HG03439 (cell line): ENCODE measurements at regions not wholly inside any gene's neighbourhood (a gene's known extent, or its start where the extent isn't known, plus 50 kb on each side); places are given as distances from the start of the nearest gene placed in this dataset.

Experiments used
- ATAC-seq: cut with Tn5 transposase; IDR thresholded peaks from one replicate; pipeline ENCODE4 v1.9.1; 2021; ENCODE audit warnings: mild to moderate bottlenecking, moderate library complexity; ENCODE audit not compliant: unreplicated experiment

DNA sequence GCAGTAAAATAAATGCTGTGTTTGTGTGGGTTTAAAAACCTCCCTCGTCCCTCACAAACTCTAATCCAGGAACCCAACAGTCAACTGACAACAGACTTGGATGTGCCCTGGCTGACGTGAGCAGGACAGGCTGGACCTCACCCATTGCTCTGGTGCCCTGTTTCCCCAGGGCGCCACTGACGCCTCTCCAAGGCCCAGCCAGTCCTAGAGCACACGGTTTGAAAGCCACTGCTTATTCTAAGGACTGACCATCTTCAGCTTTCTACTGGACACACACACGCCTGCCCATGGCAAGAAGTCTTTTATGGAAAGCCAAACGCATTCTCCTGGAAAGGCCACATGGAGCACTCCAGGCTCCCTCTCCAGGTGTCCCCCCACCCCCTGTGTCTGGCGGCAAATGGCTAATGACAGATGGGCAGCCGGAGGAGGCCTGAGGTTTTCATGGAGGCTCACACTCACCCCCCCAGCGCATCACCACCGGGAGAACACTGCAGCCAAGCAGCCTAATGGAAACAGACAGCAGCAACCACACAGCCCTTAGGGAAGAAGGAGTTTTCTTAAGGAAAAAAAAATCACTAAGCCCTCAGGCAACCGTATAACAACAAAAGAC, 319.2 kb downstream of the SOX9 start:
- no peak for ATAC-seq

DNA sequence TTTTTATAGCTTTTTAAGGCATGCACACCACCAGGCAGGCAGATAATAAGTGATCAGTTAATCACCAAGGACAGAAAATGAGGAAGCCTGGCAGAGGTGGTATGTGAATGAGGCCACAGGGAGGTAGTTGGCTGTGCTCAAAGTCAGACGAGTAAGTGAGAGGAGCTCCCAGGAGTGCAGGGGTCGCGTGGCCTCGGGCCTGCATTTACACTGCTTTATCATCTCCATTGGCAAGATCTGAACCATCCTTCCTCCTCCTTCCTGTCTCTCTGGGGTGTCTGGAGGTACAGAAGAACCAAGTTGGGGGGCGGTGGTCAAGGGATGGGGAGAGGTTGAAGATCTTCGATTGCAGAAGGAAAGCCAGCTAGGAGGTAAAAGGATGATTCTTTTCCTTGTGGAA, 320.1 kb downstream of the SOX9 start:
- no peak for ATAC-seq

DNA sequence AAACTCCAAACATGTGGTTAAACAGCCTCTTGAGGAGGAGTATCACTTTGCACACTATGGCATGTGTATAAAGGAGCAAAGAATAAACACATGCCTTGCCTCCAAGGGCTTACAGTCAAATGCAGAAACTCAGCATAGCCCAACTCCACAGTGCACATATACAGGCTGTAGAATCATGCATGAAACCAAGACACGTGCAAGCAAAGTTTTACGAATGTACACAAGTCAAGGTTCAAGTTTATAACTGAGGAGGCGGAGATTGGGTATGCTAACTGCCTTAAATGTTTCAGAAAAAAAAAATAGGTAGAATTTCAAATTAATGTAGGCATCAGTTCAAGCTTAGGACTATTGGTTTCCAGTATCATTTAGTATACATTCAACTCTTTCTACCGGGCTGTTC, 321.1 kb downstream of the SOX9 start:
- no peak for ATAC-seq

DNA sequence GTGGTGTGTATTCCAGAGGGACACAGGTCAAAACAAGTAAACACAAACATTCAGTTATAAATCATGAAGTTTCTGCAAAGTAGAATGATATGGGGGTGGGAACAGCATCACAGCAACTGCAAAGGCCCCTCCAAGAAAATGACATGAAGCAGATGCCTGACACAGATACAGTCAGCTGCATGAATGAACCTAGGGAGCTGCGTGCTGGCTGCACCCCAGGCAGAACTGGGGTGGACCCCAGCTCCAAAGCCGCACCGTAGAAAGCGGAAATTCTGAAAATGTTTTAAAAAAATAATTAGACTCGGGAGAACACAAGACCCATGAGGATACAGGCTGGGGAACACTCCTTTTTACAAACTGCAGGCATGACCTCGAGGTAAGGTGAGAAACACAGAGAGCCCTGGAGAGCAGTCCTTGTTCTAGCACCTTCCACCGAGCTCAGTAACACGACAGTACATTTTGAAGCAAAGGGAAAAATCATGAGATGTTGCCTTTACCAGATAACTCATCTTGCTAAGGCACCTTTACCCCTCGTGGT, 323.8 kb downstream of the SOX9 start:
- no peak for ATAC-seq

DNA sequence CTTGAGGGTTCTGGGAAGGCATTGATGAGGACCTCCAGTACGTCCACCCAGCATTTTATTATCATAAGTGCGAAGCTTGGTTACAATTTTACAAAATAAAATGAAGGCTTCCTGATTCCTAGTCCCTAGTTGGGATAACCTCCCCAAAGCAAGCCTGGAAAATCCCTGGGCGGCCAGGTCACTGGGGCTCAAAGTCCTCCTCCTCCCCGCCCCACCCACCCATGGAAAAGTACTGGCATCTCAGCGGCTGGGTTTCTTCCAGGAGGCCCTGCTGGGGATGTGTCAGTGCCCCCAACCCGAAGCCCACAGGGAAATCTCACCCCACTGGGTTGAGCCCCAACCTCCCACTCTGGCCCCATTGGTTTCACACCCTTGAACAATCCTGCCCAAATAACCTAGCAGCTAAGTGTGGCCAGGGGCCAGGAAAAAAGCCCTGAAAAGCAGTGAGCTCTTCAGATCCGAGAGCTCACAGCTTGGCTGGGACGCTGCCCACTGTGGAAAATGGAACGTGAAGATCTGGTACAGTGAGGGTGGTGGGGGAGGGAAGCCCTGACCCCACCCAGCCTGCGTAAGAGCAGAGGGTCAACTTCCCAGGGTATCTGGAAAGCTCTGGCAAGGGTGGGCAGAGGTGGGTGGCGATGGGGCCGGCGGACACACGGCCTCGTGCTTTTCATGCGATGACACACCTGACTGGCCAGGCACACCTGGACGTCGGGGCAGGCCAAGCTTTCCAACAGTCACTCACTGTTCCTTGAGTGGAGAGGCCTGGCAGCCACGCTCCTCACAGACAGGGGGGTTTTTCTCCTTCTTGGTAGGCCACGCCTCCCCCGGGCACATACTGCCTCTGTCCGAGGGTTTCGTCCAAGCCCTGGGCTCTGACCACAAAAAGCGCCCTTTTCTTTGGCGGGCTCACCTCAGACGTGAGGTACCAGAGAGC, 324.5 kb downstream of the SOX9 start:
- no peak for ATAC-seq

DNA sequence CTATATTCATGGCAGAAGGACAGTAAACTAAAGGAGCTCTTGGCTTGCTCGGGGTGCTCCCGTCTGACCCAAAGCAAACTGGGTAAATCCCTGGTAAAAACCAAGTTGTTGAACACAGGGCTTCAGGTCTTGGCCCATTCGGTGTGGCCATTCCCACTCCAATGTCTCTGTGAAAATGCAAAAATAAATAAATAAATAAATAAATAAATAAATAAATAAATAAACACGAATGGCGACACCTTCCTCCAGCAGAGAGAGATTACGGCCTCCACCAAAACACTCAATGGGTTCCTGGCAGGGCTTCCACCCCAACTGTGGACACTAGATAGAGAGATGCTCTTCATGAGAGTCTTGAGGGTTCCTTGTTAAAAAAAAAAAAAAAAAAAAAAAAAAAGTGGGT, 325.3 kb downstream of the SOX9 start:
- ATAC-seq, result no peak

DNA sequence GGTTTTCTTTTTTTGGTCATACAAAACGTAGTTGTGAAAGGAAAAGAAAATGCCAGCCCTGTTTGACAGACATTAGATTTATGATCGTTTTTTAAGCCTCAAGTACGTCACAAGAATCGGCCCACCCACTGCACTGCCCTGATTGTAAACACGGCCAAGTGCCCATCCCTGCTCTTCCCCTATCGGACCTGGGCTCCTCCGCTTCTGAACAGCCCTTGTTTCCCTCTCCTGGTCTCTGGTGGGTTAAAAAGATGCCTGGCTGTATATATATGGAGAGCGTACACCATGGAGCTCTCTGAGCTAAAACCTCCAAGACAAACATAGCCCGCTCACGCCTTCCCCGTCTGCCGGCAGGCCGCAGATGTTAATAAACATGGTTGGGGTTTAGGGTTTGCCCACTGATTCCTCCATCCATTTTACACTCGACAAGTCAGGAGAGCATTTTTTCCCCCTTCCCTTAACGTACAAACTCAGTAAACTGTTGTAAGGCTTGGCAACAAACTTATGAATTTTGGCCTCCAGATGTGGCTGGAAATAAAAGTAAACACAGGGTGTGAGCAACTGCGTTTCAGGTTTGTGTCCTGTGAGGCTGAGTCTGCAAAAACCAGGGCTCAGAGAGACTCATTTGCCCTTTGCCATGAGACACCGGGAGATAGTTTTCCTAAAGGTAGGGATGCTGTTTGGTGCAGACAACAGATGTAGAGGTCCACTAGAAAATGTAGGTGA, 325.9 kb downstream of the SOX9 start:
- no peak for ATAC-seq

DNA sequence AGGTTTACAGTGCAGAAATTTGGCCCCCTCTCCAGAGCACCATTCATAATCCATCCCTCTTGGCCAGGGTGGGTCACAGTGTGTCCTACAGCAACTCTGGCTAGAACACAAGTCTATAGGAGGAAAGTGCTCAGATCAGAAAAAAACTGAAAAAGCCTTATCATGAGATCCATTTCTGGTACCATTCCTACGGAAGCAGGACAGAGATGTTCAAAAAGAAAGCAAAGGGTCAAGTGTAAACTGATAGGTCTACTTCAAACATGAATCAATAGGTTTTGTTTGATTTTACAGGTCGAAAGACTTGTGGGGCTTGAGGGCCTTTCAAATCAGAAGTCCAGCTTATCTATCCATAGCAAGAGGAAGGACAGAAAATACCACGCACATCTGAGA, 326.4 kb downstream of the SOX9 start:
- no peak for ATAC-seq

DNA sequence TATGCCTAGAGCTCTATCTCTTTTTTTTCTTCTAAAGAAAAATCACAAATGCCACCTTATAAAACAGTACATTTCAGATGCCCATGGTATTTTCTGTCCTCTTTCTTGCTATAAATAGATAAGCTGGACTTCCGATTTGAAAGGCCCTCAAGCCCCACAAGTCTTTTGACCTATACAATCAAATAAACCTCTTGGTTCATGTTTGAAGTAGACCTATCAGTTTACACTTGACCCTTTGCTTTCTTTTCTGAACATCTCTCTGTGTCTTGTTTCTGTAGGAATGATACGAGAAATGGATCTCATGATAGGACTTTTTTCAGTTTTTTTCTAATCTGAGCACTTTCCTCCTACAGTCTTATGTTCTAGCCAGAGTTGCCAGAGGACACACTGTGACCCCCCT, 327.2 kb downstream of the SOX9 start:
- no peak for ATAC-seq

DNA sequence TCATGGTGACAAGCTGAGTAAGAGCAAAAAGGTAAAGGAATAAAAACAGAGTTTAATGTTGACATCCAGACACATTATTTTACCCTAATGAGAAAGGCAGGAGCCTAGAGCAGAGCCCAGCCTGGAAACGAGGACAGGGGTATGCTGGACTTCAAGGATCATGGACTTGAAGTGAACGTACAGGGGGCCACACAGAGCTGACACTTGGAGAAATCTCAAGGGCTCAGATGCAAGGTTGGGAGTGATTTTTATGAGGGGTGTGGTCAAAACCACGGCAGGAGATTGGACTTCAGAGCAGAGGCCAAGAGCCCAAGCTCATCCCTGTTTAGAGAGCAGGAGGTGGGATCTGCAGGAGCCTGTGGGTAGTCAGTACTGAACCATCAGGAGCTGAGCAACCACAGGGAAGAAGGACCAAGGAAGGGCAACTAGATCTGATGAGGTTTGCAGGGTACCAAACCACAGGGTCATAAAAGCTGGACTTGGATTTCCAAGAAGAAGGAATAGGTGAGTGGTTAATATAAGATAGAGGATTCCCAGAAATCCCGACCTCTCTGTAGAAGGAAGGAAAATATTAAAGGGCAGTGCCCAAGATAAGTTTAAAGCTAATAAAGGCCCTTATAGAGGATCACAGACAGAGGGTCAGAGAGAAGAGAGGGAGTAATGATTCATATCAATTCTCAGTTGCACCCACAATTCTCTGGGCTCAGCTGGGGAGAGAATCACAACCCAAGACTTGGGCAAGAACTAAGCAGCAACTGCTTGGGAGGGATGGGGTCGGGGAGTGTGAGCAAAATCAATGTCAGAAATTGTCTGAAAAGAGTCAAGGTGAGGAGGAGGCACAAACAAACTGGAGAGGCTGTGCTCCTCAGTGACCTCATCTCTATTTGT, 331.7 kb downstream of the SOX9 start:
- no peak for ATAC-seq

DNA sequence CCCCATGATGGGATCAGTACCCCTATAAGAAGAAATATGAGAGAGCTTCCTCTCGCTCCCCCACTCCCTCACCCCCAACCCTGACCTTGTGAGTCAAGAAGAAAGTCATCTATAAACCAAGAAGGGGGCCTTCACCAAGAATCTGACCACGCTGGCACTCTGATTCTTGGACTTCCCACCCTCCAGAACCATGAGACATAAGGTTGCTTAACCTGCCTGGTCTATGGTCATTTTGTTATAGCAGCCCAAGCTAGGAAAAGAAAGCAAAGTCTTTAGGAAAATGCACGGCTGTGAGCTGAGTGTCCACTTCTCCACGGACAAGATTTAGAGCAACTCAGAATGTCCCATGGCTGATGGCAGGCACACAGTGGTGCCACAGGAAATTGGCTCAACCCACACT, 333.5 kb downstream of the SOX9 start:
- ATAC-seq, result no peak

DNA sequence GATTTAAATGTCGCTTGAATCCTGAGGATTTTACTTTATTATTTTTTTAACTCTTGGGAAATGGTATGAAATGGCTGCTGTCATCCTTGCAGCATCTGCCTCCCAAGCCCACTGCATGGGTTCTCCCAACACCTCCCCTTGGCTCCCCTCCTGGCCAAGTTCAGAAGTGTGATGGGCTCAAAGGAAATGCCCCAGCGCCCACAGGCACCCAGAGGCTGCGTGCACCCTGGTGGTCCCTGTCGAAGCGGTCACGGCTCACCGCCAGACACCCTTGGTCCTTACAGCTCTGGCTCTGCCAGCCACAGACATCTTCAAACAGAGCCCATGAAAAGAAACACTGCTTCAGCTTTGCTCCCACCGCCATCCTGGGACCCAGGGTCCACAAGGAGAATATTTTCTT, 334.7 kb downstream of the SOX9 start:
- ATAC-seq, result no peak

DNA sequence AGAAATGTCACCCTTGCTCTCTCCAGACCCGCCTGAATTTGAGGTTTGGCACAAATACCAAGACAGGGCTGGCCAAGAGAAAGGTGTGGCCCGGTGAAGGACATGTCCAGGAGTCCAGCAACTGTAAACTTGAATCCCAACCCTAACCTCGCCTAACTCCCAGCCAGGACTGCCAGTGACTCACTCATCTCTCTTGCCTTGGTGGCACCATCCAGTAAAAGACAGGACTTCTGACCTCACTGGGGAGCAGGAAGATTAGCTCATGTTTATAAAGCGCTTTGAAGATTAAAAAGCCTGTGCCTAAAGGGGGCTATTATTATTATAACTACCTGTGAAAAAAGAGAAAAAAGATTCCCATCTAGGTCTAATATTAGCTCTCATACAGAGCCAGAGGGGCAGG, 335.3 kb downstream of the SOX9 start:
- ATAC-seq, result no peak

DNA sequence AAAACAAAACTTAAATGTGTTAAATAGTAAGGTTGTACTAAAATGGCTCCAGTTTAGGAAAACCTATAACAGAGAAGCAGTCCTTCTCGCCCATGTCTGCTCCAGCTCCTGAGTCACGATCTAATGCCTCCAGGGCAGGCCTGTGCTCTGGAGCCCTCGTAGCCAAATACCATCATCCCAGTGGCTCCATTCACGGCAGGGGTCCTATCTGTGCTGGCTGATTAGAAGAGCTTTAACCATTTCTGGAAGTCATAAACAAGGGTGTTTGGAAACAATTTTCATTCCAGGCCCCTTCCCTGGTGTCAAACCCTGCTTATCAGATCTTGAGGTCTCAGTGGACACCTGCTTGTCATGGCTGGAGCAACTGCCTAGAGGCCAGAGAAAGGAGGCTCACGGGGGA, 336.9 kb downstream of the SOX9 start:
- no peak for ATAC-seq

DNA sequence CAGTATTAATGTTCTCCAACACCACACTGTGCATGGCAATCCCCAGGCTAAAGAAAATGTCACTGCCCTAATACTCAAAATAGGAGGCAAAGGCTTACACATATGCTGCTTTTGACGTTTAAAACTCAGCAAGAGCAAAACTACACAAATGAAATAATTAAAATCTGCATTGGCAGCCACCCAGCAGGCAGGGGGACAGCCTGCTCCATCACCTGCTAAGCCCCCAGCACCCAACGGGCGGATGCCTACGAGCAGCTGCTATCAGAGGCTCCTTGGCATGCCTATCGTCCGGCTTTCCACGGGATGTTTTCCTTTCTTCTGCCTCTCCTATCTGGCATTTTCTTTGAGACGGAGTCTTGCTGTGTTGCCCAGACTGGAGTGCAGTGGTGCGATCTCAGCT, 337.5 kb downstream of the SOX9 start:
- no peak for ATAC-seq

DNA sequence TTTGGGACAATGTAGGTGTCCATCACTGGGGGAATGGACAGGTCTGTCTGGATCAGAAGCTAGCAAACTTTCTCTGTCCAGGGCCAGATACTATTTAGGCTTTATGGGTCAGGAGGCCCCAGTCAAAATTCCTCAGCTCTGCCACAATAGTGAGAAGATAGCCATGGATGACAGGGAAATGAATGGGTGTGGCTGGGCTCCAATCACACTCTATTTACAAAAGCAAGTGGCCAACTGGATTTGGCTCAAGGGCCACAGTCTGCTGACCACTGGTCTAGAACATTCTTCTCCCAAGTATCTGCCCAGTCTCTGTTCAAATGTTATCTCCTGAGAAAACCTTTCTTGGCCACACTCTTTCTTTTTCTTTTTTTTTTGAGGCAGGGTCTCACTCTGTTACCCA, 339.9 kb downstream of the SOX9 start:
- no peak for ATAC-seq

DNA sequence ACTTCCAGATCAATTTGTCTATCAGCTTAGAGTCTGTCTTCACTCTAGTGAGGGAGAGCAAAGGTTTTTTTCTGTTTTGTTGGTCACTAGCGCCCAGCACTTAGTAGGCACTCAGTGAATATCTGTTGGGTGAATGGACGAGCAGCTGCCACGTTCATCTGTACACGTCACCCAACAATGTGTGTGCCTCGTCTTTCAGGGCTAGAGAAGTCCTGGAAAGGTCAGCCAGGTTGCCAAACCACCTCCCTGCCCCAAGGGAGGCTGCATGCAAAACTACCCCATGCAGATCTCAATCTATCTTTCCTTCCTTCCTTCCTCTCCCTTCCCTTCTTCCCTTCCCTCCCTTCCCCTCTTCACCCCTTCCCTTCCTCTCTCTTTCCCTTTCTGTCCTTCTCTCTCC, 340.9 kb downstream of the SOX9 start:
- ATAC-seq, result no peak

DNA sequence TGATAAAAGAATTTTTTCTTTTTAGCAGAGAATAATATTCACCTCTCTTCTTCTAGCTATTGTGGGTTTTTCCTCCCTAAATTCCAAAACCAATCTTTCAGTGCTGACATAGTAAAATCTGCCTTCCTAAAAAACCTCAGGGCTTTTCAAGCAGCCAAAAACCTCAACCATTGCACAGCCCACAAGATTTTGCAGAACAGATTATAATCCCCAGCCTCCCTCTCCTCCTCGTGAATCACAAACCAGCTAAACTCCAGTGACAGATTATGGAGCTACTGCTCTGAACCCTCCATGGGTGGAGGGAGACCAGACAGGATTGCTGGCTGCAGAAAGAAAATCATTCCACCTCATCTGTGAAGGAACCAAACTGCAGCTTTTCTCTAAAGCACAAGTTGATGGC, 341.6 kb downstream of the SOX9 start:
- no peak for ATAC-seq

DNA sequence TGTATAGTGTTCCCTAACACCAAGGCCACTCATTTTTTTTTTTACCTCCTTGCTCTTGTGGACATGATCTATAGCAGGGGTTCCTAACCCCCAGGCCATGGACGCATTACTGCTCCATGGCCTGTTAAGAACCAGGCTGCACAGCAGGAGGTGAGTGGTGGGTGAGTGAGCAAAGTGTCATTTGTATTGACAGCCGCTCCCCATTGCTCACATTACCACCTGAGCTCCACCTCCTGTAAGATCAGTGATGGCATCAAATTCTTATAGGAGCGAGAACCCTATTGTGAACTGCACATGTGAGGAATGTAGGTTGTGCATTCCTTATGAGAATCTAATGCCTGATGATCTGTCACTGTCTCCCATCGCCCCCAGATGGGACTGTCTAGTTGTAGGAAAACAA, 342.0 kb downstream of the SOX9 start:
- no peak for ATAC-seq

DNA sequence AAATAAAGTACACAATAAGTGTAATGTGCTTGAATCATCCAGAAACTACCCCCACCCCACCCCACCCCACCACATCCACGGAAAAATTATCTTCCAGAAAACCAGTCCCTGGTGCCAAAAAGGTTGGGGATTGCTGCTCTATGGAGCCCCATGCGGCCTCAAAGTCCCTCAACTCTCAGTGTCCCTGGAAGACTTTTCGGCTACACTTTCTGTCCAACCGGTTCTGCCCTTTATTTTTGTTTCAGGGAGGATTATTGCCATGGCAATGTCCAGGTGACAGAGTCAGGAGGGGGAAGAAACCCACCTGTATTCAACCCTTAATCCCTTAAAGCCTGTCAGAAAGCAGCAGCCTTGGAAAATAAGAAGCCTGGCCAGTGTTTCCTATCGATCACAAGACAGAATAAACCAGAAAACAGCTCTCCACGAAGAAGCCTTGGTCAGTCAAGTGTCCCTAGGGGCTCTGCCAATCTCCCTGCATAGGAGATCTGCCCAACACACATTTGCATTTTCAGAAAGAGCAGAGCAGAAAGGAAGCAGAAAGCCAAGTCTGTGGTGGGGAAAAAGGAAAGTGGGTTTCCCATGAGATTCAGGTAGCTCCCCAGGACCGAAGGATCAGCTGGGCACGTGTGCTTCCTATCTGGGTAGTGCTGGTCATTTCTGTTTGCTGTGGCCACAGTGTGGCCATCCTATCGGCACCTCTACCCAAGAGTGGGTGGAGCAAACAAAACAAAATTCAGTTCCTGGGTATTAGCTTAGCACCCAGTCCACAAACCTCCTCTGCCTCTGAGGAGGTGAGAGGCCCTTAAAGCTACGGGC, 342.7 kb downstream of the SOX9 start:
- no peak for ATAC-seq
